ENCODE measurements at regions not wholly inside any gene's neighbourhood (a gene's known extent, or its start where the extent isn't known, plus 50 kb on each side); places are given as distances from the start of the nearest gene placed in this dataset.

- no peak overlapping the region for H3K4me3 ChIP-seq (ENCODE audit: low read depth, low read length)
- TF ChIP-seq CTCF (IDR thresholded peaks at IDR 0.05; ENCODE audit: control insufficient read depth, extremely low read depth, insufficient read depth) = no peak
- peak; percentile 39 for DNase-seq (ENCODE audit: low read depth)
These were observed 115.6 kb upstream of the AGAP1 start for GRCh38 chr2:235378246-235378645.

GRCh38 chr2:235378944-235379343 is 114.9 kb upstream of the AGAP1 start:
- H3K4me3 ChIP-seq (ENCODE audit: low read depth, low read length) = no peak overlapping the region
- DNase-seq (ENCODE audit: low read depth) = no peak
- TF ChIP-seq CTCF (IDR thresholded peaks at IDR 0.05; ENCODE audit: control insufficient read depth, extremely low read depth, insufficient read depth) = no peak

- no peak for DNase-seq (ENCODE audit: low read depth)
- no peak overlapping the region for H3K4me3 ChIP-seq (ENCODE audit: low read depth, low read length)
- no peak for TF ChIP-seq CTCF (IDR thresholded peaks at IDR 0.05; ENCODE audit: control insufficient read depth, extremely low read depth, insufficient read depth)
These were observed 112.5 kb upstream of the AGAP1 start for GRCh38 chr2:235381261-235381912.

- no peak overlapping the region for H3K4me3 ChIP-seq (ENCODE audit: low read depth, low read length)
- TF ChIP-seq CTCF (IDR thresholded peaks at IDR 0.05; ENCODE audit: control insufficient read depth, extremely low read depth, insufficient read depth) = no peak
- DNase-seq (ENCODE audit: low read depth) = peak; percentile 88
These were observed 111.7 kb upstream of the AGAP1 start for GRCh38 chr2:235382179-235382578.

- DNase-seq (ENCODE audit: low read depth) = no peak
- no peak overlapping the region for H3K4me3 ChIP-seq (ENCODE audit: low read depth, low read length)
- TF ChIP-seq CTCF (IDR thresholded peaks at IDR 0.05; ENCODE audit: control insufficient read depth, extremely low read depth, insufficient read depth) = no peak
These were observed 111.2 kb upstream of the AGAP1 start for GRCh38 chr2:235382601-235383000.

GRCh38 chr2:235383272-235383843 is 110.5 kb upstream of the AGAP1 start:
- no peak for TF ChIP-seq CTCF (IDR thresholded peaks at IDR 0.05; ENCODE audit: control insufficient read depth, extremely low read depth, insufficient read depth)
- DNase-seq (ENCODE audit: low read depth) = no peak
- no peak overlapping the region for H3K4me3 ChIP-seq (ENCODE audit: low read depth, low read length)

- no peak for TF ChIP-seq CTCF (IDR thresholded peaks at IDR 0.05; ENCODE audit: control insufficient read depth, extremely low read depth, insufficient read depth)
- no peak overlapping the region for H3K4me3 ChIP-seq (ENCODE audit: low read depth, low read length)
- DNase-seq (ENCODE audit: low read depth) = no peak
These were observed 109.2 kb upstream of the AGAP1 start for GRCh38 chr2:235384624-235385023.

All from LNCaP clone FGC (cell line).